ENCODE measurements at regions not wholly inside any gene's neighbourhood (a gene's known extent, or its start where the extent isn't known, plus 50 kb on each side); places are given as distances from the start of the nearest gene placed in this dataset.

- Histone ChIP-seq H3K27me3 (no peaks in the 10 kb centered on the region), H3K36me3 (ENCODE audit: low read depth, missing control alignments) (no peaks in the 10 kb centered on the region), H3K9me3 (no peaks in the 10 kb centered on the region), H3K4me1 (no peaks in the 10 kb centered on the region), H3K27ac (no peak overlapping the region), H3K4me3 (no peak overlapping the region)
- no peak for TF ChIP-seq CTCF (IDR thresholded peaks at IDR 0.05)
- no peak for TF ChIP-seq POLR2A (IDR thresholded peaks at IDR 0.05)
- no peak for DNase-seq
- WGBS, 2 donors = 60 to 77% methylated on average over 3 of the region's 3 CpGs
- intact Hi-C loops (cut with DNase I; ENCODE audit: low total_unique reads) = no loop called here
Measured at GRCh38 chrX:28223991-28224390, 242.7 kb upstream of the DCAF8L1 start.

- no peak for TF ChIP-seq POLR2A (IDR thresholded peaks at IDR 0.05)
- 86 to 93% methylated on average over 5 of the region's 5 CpGs for WGBS, 2 donors
- H3K9me3 ChIP-seq = no peaks in the 10 kb centered on the region
- no peak overlapping the region for H3K4me3 ChIP-seq
- H3K4me1 ChIP-seq = no peaks in the 10 kb centered on the region
- intact Hi-C loops (cut with DNase I; ENCODE audit: low total_unique reads) = no loop called here
- no peak for DNase-seq
- H3K27me3 ChIP-seq = no peaks in the 10 kb centered on the region
- no peaks in the 10 kb centered on the region for H3K36me3 ChIP-seq (ENCODE audit: low read depth, missing control alignments)
- no peak overlapping the region for H3K27ac ChIP-seq
Measured at GRCh38 chrX:28223469-28223868, 242.2 kb upstream of the DCAF8L1 start.

GRCh38 chrX:28205905-28206304 lies 224.7 kb upstream of the DCAF8L1 start:
- no peak overlapping the region for H3K4me3 ChIP-seq
- TF ChIP-seq POLR2A (IDR thresholded peaks at IDR 0.05) = no peak
- TF ChIP-seq CTCF (IDR thresholded peaks at IDR 0.05) = no peak
- no peaks in the 10 kb centered on the region for H3K27me3 ChIP-seq
- H3K9me3 ChIP-seq = no peaks in the 10 kb centered on the region
- no peak overlapping the region for H3K27ac ChIP-seq
- no peaks in the 10 kb centered on the region for H3K36me3 ChIP-seq (ENCODE audit: low read depth, missing control alignments)
- no peaks in the 10 kb centered on the region for H3K4me1 ChIP-seq
- intact Hi-C loops (cut with DNase I; ENCODE audit: low total_unique reads) = no loop called here
- DNase-seq = no peak
- WGBS, 2 donors = 77 to 88% methylated on average over 2 of the region's 2 CpGs

GRCh38 chrX:28205126-28205525 lies 223.9 kb upstream of the DCAF8L1 start:
- H3K36me3 ChIP-seq (ENCODE audit: low read depth, missing control alignments) = no peaks in the 10 kb centered on the region
- no peaks in the 10 kb centered on the region for H3K9me3 ChIP-seq
- H3K4me1 ChIP-seq = no peaks in the 10 kb centered on the region
- H3K4me3 ChIP-seq = no peak overlapping the region
- TF ChIP-seq CTCF (IDR thresholded peaks at IDR 0.05) = no peak
- no peak for TF ChIP-seq POLR2A (IDR thresholded peaks at IDR 0.05)
- H3K27ac ChIP-seq = no peak overlapping the region
- intact Hi-C loops (cut with DNase I; ENCODE audit: low total_unique reads) = no loop called here
- no peak for DNase-seq
- no peaks in the 10 kb centered on the region for H3K27me3 ChIP-seq

- H3K4me1 ChIP-seq = no peaks in the 10 kb centered on the region
- no peak overlapping the region for H3K27ac ChIP-seq
- H3K4me3 ChIP-seq = no peak overlapping the region
- intact Hi-C loops (cut with DNase I; ENCODE audit: low total_unique reads) = no loop called here
- TF ChIP-seq POLR2A (IDR thresholded peaks at IDR 0.05) (no peak), CTCF (IDR thresholded peaks at IDR 0.05) (no peak)
- no peaks in the 10 kb centered on the region for H3K36me3 ChIP-seq (ENCODE audit: low read depth, missing control alignments)
- DNase-seq = no peak
- WGBS, 2 donors = 75 to 80% methylated on average over 1 of the region's 1 CpG
- H3K9me3 ChIP-seq = no peaks in the 10 kb centered on the region
- no peaks in the 10 kb centered on the region for H3K27me3 ChIP-seq
Measured at GRCh38 chrX:28189011-28189410, 207.8 kb upstream of the DCAF8L1 start.

Measured in testis (tissue), 2 donors.